K562 (cell line): ENCODE measurements at regions not wholly inside any gene's neighbourhood (a gene's known extent, or its start where the extent isn't known, plus 50 kb on each side); places are given as distances from the start of the nearest gene placed in this dataset.

Experiments
- ATAC-seq: fragments of 200-7000 bp; cut with Tn5 transposase; 3 replicates; pipeline ENCODE4 v1.9.1; 2020; ENCODE audit warnings: moderate library complexity
- BruUV-seq: library from RNA; stranded (reverse); fragments of 400-500 nt; replicated peaks from 2 replicates; lab custom pipeline; 2021; lab: Mats Ljungman, UMichigan
- CTCF ChIA-PET: fragments of 300-600 bp; formaldehyde crosslinking; extraction: SDS; loops from one replicate; lab custom pipeline; 2021; ENCODE audit warnings: low intra/inter-chr PET ratio; lab: Yijun Ruan, JAX
- POLR2A ChIA-PET: fragments of 300-600, 350-650 bp; sonication (Branson Sonifier 250); formaldehyde crosslinking; extraction: SDS; loops from one replicate; lab custom pipeline; 2021; ENCODE audit warnings: antibody characterized with exemption, inconsistent platforms; lab: Yijun Ruan, JAX
- DNase-seq, 4 experiments: peaks; one replicate each; pipeline versions ENCODE4 v3.0.0 to v3.0.0-alpha.2; 2011 to 2018; ENCODE audit warnings: low spot score in 3 of 4, mixed read lengths in 3 of 4; ENCODE audit errors: extremely low read depth in 1 of 4
- FAIRE-seq: peaks from 2 replicates; lab custom pipeline; 2011; peaks lifted over from hg19 to GRCh38; lab: Jason Lieb, UNC
- H2AFZ ChIP-seq: 2 replicates; pipeline ENCODE4 v1.6.0; 2011; ENCODE audit warnings: low read depth, low read length, control low read depth, inconsistent platforms
- H3K27ac ChIP-seq: fragments of 200-600 bp; 3 replicates; pipeline ENCODE4 v1.8.0; 2011; ENCODE audit warnings: low read depth, mild to moderate bottlenecking, control low read depth, inconsistent platforms, low read length, moderate library complexity, mixed read lengths; ENCODE audit errors: extremely low read depth
- H3K27me3 ChIP-seq, 2 experiments: fragments of 300-600 bp in 1 of 2; 2 replicates in 1 of 2; 3 replicates in 1 of 2; pipeline versions ENCODE4 v1.6.0 to v1.8.0; 2011; ENCODE audit warnings: inconsistent platforms in 2 of 2, low read length in 2 of 2, mild to moderate bottlenecking in 1 of 2, mixed read lengths in 1 of 2, moderate library complexity in 1 of 2; ENCODE audit not compliant: control insufficient read depth in 2 of 2, insufficient read depth in 2 of 2
- H3K36me3 ChIP-seq: fragments of 300-600 bp; 3 replicates; pipeline ENCODE4 v1.8.0; 2011; ENCODE audit warnings: mild to moderate bottlenecking, low read length, inconsistent platforms; ENCODE audit not compliant: control insufficient read depth, insufficient read depth
- H3K4me1 ChIP-seq, 2 experiments: fragments of 200-600 bp in 1 of 2; replicated peaks in 1 of 2; 2 replicates in 1 of 2; 3 replicates in 1 of 2; pipeline versions ENCODE4 v1.5.1 to v1.8.0; 2011; ENCODE audit warnings: inconsistent platforms in 2 of 2, low read length in 2 of 2, mild to moderate bottlenecking in 1 of 2, mixed read lengths in 1 of 2, moderate library complexity in 1 of 2; ENCODE audit not compliant: control insufficient read depth in 2 of 2, insufficient read depth in 2 of 2
- H3K4me2 ChIP-seq: 2 replicates; pipeline ENCODE4 v1.6.1; 2011; ENCODE audit warnings: low read length, control low read depth, inconsistent platforms, mixed read lengths; ENCODE audit not compliant: insufficient read depth
- H3K4me3 ChIP-seq: fragments of 200-600 bp; sonication (generic), shearing (Covaris generic); 2 replicates; pipeline ENCODE4 v1.5.1; 2016; ENCODE audit warnings: control low read depth, inconsistent platforms
- H3K79me2 ChIP-seq: fragments of 200-600 bp; 3 replicates; pipeline ENCODE4 v1.8.0; 2011; ENCODE audit warnings: low read length, inconsistent platforms; ENCODE audit not compliant: control insufficient read depth, insufficient read depth
- H3K9ac ChIP-seq, 2 experiments: 2 replicates each; pipeline versions ENCODE4 v1.6.0 to v1.6.1; 2011; ENCODE audit warnings: low read depth in 2 of 2, low read length in 2 of 2, control low read depth in 1 of 2, inconsistent platforms in 1 of 2, mild to moderate bottlenecking in 1 of 2, mixed read lengths in 1 of 2; ENCODE audit not compliant: insufficient read depth in 1 of 2
- H3K9me1 ChIP-seq: one replicate; pipeline ENCODE4 v1.6.0; 2011; ENCODE audit warnings: inconsistent platforms, mild to moderate bottlenecking, low read length, moderate library complexity; ENCODE audit not compliant: control insufficient read depth, insufficient read depth
- H3K9me3 ChIP-seq: replicated peaks from 2 replicates; pipeline ENCODE4 v1.5.1; 2011; ENCODE audit warnings: low read depth, low read length, inconsistent platforms; ENCODE audit not compliant: control insufficient read depth, insufficient read depth
- H4K20me1 ChIP-seq: replicated peaks from 2 replicates; pipeline ENCODE4 v1.6.1; 2011; ENCODE audit warnings: low read length, inconsistent platforms, mixed read lengths; ENCODE audit not compliant: control insufficient read depth, insufficient read depth
- IRF1 ChIP-seq: sonication (generic); formaldehyde crosslinking; IDR thresholded peaks from 2 replicates; pipeline ENCODE4 v1.8.0; 2022; ENCODE audit warnings: missing genetic modification reagents, mild to moderate bottlenecking, borderline replicate concordance
- POLR2G ChIP-seq: fragments of 200-400 bp; formaldehyde crosslinking; IDR thresholded peaks from 2 replicates; pipeline ENCODE4 v1.6.1; 2017; ENCODE audit warnings: low read depth, mild to moderate bottlenecking, antibody characterized with exemption, low read length, moderate library complexity
- SIRT6 ChIP-seq: IDR thresholded peaks from one replicate; pipeline ENCODE4 v1.6.1; 2012; ENCODE audit warnings: low read depth, mild to moderate bottlenecking, control low read depth, inconsistent platforms, low read length, moderate library complexity
- ZNF174 ChIP-seq: fragments of 250-450 bp; sonication (Bioruptor Pico); IDR thresholded peaks from 2 replicates; pipeline ENCODE4 v1.4.0; 2020; ENCODE audit warnings: mild to moderate bottlenecking
- ZNF277 ChIP-seq: fragments of 250-450 bp; sonication (Bioruptor Pico); IDR thresholded peaks from 2 replicates; pipeline ENCODE4 v1.8.0; 2022; ENCODE audit warnings: inconsistent platforms, mild to moderate bottlenecking, moderate library complexity, borderline replicate concordance
- WGBS: fragments of 100-300 bp; shearing (Covaris generic); methylation state at CpG from one replicate; pipeline ENCODE4 v1.1.6; 2016; ENCODE audit warnings: low coverage, mixed read lengths; ENCODE audit not compliant: insufficient coverage; ENCODE audit errors: missing lambda C conversion rate; 5-methylcytosine and 5-hydroxymethylcytosine counted together
- in situ Hi-C: fragments of 300-500 bp; cut with MboI; formaldehyde crosslinking; loops from 4 replicates; pipeline ENCODE4 v1.15.0; 2018; ENCODE audit warnings: inconsistent platforms, mixed read lengths
- intact Hi-C: fragments of 100-400 bp; cut with micrococcal nuclease; formaldehyde crosslinking; loops from 2 replicates; pipeline ENCODE4 v1.14.2; 2022

GRCh38 chr4:176443646-176444409 lies 124.1 kb downstream of the SPCS3 start (continued):
- no peak for TF ChIP-seq ZNF277 (CRISPR knock-in tag)
- no peak for TF ChIP-seq IRF1
- TF ChIP-seq POLR2G: no peak

- 0% methylated on average over 3 of the region's 3 CpGs for WGBS
- ChIA-PET POLR2A (no interaction called here), CTCF (no interaction called here)
- H4K20me1 ChIP-seq: no peaks in the 10 kb centered on the region
- intact Hi-C loops: no loop called here
- H3K9me3 ChIP-seq: no peaks in the 10 kb centered on the region; the same call in 1 of the 2 replicates
- H2AFZ ChIP-seq: no peak overlapping the region
- no TSS peak for BruUV-seq
- in situ Hi-C loops: no loop called here
- no peak for DNase-seq
- no peak overlapping the region for H3K9ac ChIP-seq
- H3K9me1 ChIP-seq: no peaks in the 10 kb centered on the region
- H3K36me3 ChIP-seq: no peaks in the 10 kb centered on the region
- H3K27ac ChIP-seq: no peak overlapping the region
- H3K4me2 ChIP-seq: no peak overlapping the region
- no peaks in the 10 kb centered on the region for H3K4me1 ChIP-seq
- TF ChIP-seq ZNF174 (CRISPR knock-in tag): no peak
- no peak for TF ChIP-seq SIRT6
- TF ChIP-seq, all 486 proteins: peak for 0
- ATAC-seq: no peak
- Histone ChIP-seq H3K79me2 (no peaks in the 10 kb centered on the region), H3K27me3 (no peaks in the 10 kb centered on the region), H3K4me3 (no peak overlapping the region)
- FAIRE-seq: no peak
Measured at GRCh38 chr4:176444741-176445140, 125.0 kb downstream of the SPCS3 start.
